ENCODE measurements at regions not wholly inside any gene's neighbourhood (a gene's known extent, or its start where the extent isn't known, plus 50 kb on each side); places are given as distances from the start of the nearest gene placed in this dataset.

- no peak overlapping the region for H3K4me3 ChIP-seq (ENCODE audit: low read length)
- Mint-ChIP-seq H3K4me3 (no peak overlapping the region), H3K27ac (no peak overlapping the region), H3K9me3 (peaks cover 14% of the 10 kb centered on the region), H3K36me3 (ENCODE audit: low read depth) (peaks cover 63% of the 10 kb centered on the region), H3K4me1 (peaks cover 20% of the 10 kb centered on the region), H3K27me3 (ENCODE audit: insufficient read depth) (no peaks in the 10 kb centered on the region)
- DNase-seq, result no peak
- WGBS, 2 experiments (ENCODE audit: insufficient coverage in 1 of 2, insufficient read length in 1 of 2), result 95% methylated on average over 16 to 17 of the region's 17 CpGs
- no peaks in the 10 kb centered on the region for H3K27me3 ChIP-seq (ENCODE audit: control insufficient read depth, insufficient read depth, low read length, poor library complexity, severe bottlenecking)
- TF ChIP-seq CTCF (conservative IDR thresholded peaks at IDR 0.05), result no peak
- H3K9ac ChIP-seq (ENCODE audit: extremely low read depth, low read length, poor library complexity, severe bottlenecking), result no peak overlapping the region
- H3K9me3 ChIP-seq (ENCODE audit: control insufficient read depth, low read length), result peaks cover 12% of the 10 kb centered on the region
- H3K27ac ChIP-seq (ENCODE audit: low read depth, low read length), result no peak overlapping the region
- H3K4me1 ChIP-seq (ENCODE audit: control insufficient read depth, insufficient read depth, low read length), result no peaks in the 10 kb centered on the region
- peaks cover 34% of the 10 kb centered on the region for H3K36me3 ChIP-seq (ENCODE audit: control insufficient read depth, insufficient read depth, low read length)
Observed at GRCh38 chr12:124461241-124461673, 106.2 kb downstream of the NCOR2 start.

DNA sequence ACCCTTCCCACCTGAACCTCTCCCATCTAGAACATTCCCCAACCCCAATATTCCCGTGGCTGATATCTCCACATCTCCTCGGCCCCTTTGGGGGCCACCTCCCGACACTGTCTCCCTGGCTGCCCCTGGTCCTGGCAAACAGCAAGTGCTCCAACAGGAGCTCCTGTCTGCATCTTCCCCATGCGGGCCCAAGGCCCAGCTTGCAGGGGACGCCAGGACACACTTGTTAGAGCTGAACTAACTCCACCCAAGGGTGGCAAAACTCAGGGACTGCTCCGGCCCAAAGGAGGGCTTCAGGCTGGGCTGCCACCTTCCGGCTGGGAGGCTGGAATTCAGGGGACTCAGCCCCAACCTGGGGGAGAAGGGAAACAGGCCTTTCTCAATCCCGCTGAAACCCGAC, 106.6 kb downstream of the NCOR2 start:
- H3K4me1 Mint-ChIP-seq, result peaks cover 20% of the 10 kb centered on the region
- H3K9me3 ChIP-seq (ENCODE audit: control insufficient read depth, low read length), result peaks cover 11% of the 10 kb centered on the region
- H3K27ac ChIP-seq (ENCODE audit: low read depth, low read length), result no peak overlapping the region
- no peaks in the 10 kb centered on the region for H3K27me3 Mint-ChIP-seq (ENCODE audit: insufficient read depth)
- no peak overlapping the region for H3K4me3 Mint-ChIP-seq
- H3K4me1 ChIP-seq (ENCODE audit: control insufficient read depth, insufficient read depth, low read length), result no peaks in the 10 kb centered on the region
- H3K27me3 ChIP-seq (ENCODE audit: control insufficient read depth, insufficient read depth, low read length, poor library complexity, severe bottlenecking), result no peaks in the 10 kb centered on the region
- no peak overlapping the region for H3K9ac ChIP-seq (ENCODE audit: extremely low read depth, low read length, poor library complexity, severe bottlenecking)
- H3K36me3 ChIP-seq (ENCODE audit: control insufficient read depth, insufficient read depth, low read length), result peaks cover 33% of the 10 kb centered on the region
- H3K27ac Mint-ChIP-seq, result no peak overlapping the region
- peaks cover 12% of the 10 kb centered on the region for H3K9me3 Mint-ChIP-seq
- peaks cover 63% of the 10 kb centered on the region for H3K36me3 Mint-ChIP-seq (ENCODE audit: low read depth)
- no peak for DNase-seq
- no peak overlapping the region for H3K4me3 ChIP-seq (ENCODE audit: low read length)
- WGBS, 2 experiments (ENCODE audit: insufficient coverage in 1 of 2, insufficient read length in 1 of 2), result 94 to 100% methylated on average over 4 to 9 of the region's 9 CpGs
- no peak for TF ChIP-seq CTCF (conservative IDR thresholded peaks at IDR 0.05)

- Mint-ChIP-seq H3K36me3 (ENCODE audit: low read depth) (peaks cover 57% of the 10 kb centered on the region), H3K9me3 (peaks cover 8% of the 10 kb centered on the region), H3K4me1 (peaks cover 20% of the 10 kb centered on the region), H3K27me3 (ENCODE audit: insufficient read depth) (no peaks in the 10 kb centered on the region), H3K4me3 (no peak overlapping the region), H3K27ac (peak overlapping the region; percentile 17)
- DNase-seq, result no peak
- H3K36me3 ChIP-seq (ENCODE audit: control insufficient read depth, insufficient read depth, low read length), result peaks cover 27% of the 10 kb centered on the region
- no peak overlapping the region for H3K27ac ChIP-seq (ENCODE audit: low read depth, low read length)
- peaks cover 4% of the 10 kb centered on the region for H3K9me3 ChIP-seq (ENCODE audit: control insufficient read depth, low read length)
- no peaks in the 10 kb centered on the region for H3K27me3 ChIP-seq (ENCODE audit: control insufficient read depth, insufficient read depth, low read length, poor library complexity, severe bottlenecking)
- 95% methylated on average over 12 to 18 of the region's 18 CpGs for WGBS, 2 experiments (ENCODE audit: insufficient coverage in 1 of 2, insufficient read length in 1 of 2)
- no peak overlapping the region for H3K4me3 ChIP-seq (ENCODE audit: low read length)
- no peak for TF ChIP-seq CTCF (conservative IDR thresholded peaks at IDR 0.05)
- H3K4me1 ChIP-seq (ENCODE audit: control insufficient read depth, insufficient read depth, low read length), result no peaks in the 10 kb centered on the region
- no peak overlapping the region for H3K9ac ChIP-seq (ENCODE audit: extremely low read depth, low read length, poor library complexity, severe bottlenecking)
Observed at GRCh38 chr12:124459852-124460645, 107.4 kb downstream of the NCOR2 start.

Measured in endodermal cell (in vitro differentiated cells).